NCI-H2081 treated with DMSO at 0.1 percent for 48 hours (cell line): ENCODE measurements at regions not wholly inside any gene's neighbourhood (a gene's known extent, or its start where the extent isn't known, plus 50 kb on each side); places are given as distances from the start of the nearest gene placed in this dataset.
"Not testable (repeated sequence)": the region's sequence is repeated elsewhere in the genome, so short reads cannot be mapped to it uniquely, and the experiment has no call there.

ENCODE experiments used
- DNase-seq: peaks from one replicate; lab custom pipeline; 2025; lab: John Stamatoyannopoulos, UW

GRCh38 chr1:197985351-197985750, 68.2 kb downstream of the LHX9 start:
- no peak for DNase-seq

GRCh38 chr1:197986817-197987216, 69.6 kb downstream of the LHX9 start:
- no peak for DNase-seq

- DNase-seq: no peak
These were observed 70.1 kb downstream of the LHX9 start for GRCh38 chr1:197987294-197987693.

GRCh38 chr1:197988581-197988980, 71.4 kb downstream of the LHX9 start:
- DNase-seq: not testable (repeated sequence)

GRCh38 chr1:197989058-197989457, 71.9 kb downstream of the LHX9 start:
- DNase-seq: no peak

GRCh38 chr1:197991594-197991993, 74.4 kb downstream of the LHX9 start:
- no peak for DNase-seq

GRCh38 chr1:197994907-197995407, 77.8 kb downstream of the LHX9 start:
- no peak for DNase-seq

GRCh38 chr1:197995408-197996258, 78.5 kb downstream of the LHX9 start:
- DNase-seq: no peak

GRCh38 chr1:197996259-197996512, 79.0 kb downstream of the LHX9 start:
- DNase-seq: not testable (repeated sequence)

- DNase-seq: no peak
These were observed 80.9 kb downstream of the LHX9 start for GRCh38 chr1:197998110-197998509.

GRCh38 chr1:198001776-198002408, 84.7 kb downstream of the LHX9 start:
- no peak for DNase-seq

GRCh38 chr1:198003468-198003867, 86.3 kb downstream of the LHX9 start:
- DNase-seq: no peak

GRCh38 chr1:198007011-198007410, 89.8 kb downstream of the LHX9 start:
- DNase-seq: no peak

- no peak for DNase-seq
These were observed 90.8 kb downstream of the LHX9 start for GRCh38 chr1:198007687-198008607.

- DNase-seq: no peak
These were observed 97.2 kb downstream of the LHX9 start for GRCh38 chr1:198014355-198014754.

GRCh38 chr1:198015309-198015708, 98.1 kb downstream of the LHX9 start:
- peak; percentile 68 for DNase-seq

- no peak for DNase-seq
These were observed 101.4 kb downstream of the LHX9 start for GRCh38 chr1:198018529-198018928.

GRCh38 chr1:198019126-198019525, 102.0 kb downstream of the LHX9 start:
- DNase-seq: no peak

GRCh38 chr1:198024336-198024735, 107.2 kb downstream of the LHX9 start:
- DNase-seq: no peak

GRCh38 chr1:198024782-198025181, 107.6 kb downstream of the LHX9 start:
- no peak for DNase-seq

- no peak for DNase-seq
These were observed 113.5 kb downstream of the LHX9 start for GRCh38 chr1:198030682-198031081.

GRCh38 chr1:198031086-198031485, 113.9 kb downstream of the LHX9 start:
- no peak for DNase-seq

- no peak for DNase-seq
These were observed 115.5 kb downstream of the LHX9 start for GRCh38 chr1:198032668-198033067.
